BE2C (cell line): ENCODE measurements at regions not wholly inside any gene's neighbourhood (a gene's known extent, or its start where the extent isn't known, plus 50 kb on each side); places are given as distances from the start of the nearest gene placed in this dataset.

ENCODE experiments used
- DNase-seq: peaks from one replicate; pipeline ENCODE4 v3.0.0-alpha.2; 2020
- H3K27me3 ChIP-seq: fragments of 250-450 bp; sonication (Bioruptor Pico); 2 replicates; pipeline ENCODE4 v1.5.1; 2020; ENCODE audit warnings: mild to moderate bottlenecking
- H3K36me3 ChIP-seq: fragments of 250-450 bp; sonication (Bioruptor Pico); 2 replicates; pipeline ENCODE4 v1.5.1; 2020; ENCODE audit warnings: mild to moderate bottlenecking
- H3K4me1 ChIP-seq: fragments of 250-450 bp; sonication (Bioruptor Pico); 2 replicates; pipeline ENCODE4 v1.5.1; 2020
- H3K4me3 ChIP-seq: 2 replicates; pipeline ENCODE4 v1.5.1; 2011; ENCODE audit warnings: low read depth, low read length
- H3K9me3 ChIP-seq: fragments of 250-450 bp; sonication (Bioruptor Pico); 2 replicates; pipeline ENCODE4 v1.5.1; 2020
- TF ChIP-seq, protein P1 (sequence below): IDR thresholded peaks from 2 replicates; pipeline ENCODE4 v1.5.1; 2012; ENCODE audit warnings: mild to moderate bottlenecking, low read depth, low read length

DNA sequence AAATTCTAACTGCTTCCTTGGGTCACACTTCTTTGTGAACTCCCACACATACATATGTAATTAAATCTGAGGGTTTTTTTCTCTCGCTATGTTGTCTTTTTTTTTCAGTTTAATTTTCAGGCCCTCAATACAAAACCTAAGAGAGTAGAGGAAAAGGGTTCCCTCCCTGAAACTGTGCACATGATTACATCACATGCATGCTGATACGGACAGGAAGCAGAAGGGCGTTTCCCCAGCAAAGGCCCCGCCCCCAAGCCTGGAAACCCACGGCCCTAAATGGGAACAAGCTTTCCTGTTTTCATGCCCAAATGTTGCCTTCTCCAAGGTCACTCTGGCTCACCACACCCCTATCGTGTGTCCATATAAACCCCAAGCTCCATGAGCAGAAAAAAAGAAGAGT, 115.4 kb downstream of the TEX36 start:
- DNase-seq: no peak
- TF ChIP-seq, protein P1, sequence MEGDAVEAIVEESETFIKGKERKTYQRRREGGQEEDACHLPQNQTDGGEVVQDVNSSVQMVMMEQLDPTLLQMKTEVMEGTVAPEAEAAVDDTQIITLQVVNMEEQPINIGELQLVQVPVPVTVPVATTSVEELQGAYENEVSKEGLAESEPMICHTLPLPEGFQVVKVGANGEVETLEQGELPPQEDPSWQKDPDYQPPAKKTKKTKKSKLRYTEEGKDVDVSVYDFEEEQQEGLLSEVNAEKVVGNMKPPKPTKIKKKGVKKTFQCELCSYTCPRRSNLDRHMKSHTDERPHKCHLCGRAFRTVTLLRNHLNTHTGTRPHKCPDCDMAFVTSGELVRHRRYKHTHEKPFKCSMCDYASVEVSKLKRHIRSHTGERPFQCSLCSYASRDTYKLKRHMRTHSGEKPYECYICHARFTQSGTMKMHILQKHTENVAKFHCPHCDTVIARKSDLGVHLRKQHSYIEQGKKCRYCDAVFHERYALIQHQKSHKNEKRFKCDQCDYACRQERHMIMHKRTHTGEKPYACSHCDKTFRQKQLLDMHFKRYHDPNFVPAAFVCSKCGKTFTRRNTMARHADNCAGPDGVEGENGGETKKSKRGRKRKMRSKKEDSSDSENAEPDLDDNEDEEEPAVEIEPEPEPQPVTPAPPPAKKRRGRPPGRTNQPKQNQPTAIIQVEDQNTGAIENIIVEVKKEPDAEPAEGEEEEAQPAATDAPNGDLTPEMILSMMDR: no peak
- Histone ChIP-seq H3K36me3 (no peaks in the 10 kb centered on the region), H3K4me1 (no peaks in the 10 kb centered on the region), H3K27me3 (no peaks in the 10 kb centered on the region), H3K9me3 (no peaks in the 10 kb centered on the region), H3K4me3 (peak overlapping the region; percentile 30)

DNA sequence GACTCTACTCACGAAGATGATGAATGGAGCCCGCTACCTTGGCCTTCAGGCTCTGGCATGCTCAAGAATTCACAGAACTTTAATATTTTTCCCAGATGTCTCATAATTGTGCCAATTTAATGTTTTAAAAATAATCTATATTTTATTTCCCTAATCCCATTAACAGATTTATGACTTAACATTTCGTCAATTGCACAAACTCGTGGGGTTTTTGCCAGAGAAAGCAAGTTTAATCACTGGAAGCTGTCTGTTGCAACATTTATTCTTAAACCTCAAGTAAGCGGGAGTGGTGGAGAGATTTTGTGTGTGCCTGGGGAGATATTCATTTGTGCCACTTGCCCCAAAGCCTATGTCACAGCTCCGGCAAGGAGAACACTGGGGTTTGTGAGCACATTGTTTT, 117.9 kb downstream of the TEX36 start:
- no peak overlapping the region for H3K4me3 ChIP-seq
- no peaks in the 10 kb centered on the region for H3K9me3 ChIP-seq
- TF ChIP-seq, protein P1: no peak
- DNase-seq: no peak
- no peaks in the 10 kb centered on the region for H3K27me3 ChIP-seq
- H3K36me3 ChIP-seq: no peaks in the 10 kb centered on the region
- no peaks in the 10 kb centered on the region for H3K4me1 ChIP-seq

DNA sequence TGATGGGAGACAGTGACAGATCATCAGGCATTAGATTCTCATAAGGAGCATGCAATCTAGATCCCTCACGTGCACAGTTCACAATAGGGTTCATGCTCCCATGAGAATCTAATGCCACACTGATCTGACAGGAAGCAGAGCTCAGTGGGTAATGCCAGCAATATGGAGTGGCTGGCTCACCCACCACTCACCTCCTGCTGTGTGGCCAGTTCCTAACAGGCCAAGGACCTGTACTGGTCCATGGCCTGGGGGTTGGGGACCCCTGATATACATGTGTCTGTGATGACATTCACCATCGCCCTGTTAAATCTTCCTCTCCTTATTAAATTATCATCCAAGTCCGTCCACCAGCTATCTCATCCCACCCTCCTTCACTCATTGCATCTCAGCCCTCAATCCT, 118.4 kb downstream of the TEX36 start:
- no peaks in the 10 kb centered on the region for H3K9me3 ChIP-seq
- no peak for DNase-seq
- TF ChIP-seq, protein P1: no peak
- no peak overlapping the region for H3K4me3 ChIP-seq
- H3K36me3 ChIP-seq: no peaks in the 10 kb centered on the region
- no peaks in the 10 kb centered on the region for H3K4me1 ChIP-seq
- H3K27me3 ChIP-seq: no peaks in the 10 kb centered on the region

DNA sequence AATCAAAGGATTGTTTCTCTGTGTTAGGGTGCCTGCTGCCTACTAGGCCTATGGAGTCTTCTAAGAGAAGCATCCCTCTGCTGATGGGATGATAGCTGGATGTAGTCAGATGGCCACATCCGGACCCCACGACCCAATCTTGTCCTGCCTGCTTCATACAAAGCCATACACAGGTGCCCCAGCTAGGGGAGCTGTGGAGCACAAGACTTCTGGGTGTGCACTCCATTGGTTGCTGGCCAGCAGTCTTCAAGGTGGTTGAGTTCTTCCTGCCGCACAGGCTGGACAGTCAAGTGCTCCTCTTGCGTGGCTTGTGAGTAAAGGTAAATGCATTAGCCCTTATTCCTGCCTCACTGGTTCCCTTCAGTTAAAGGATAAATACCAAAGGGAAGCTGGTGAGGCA, 120.2 kb downstream of the TEX36 start:
- Histone ChIP-seq H3K9me3 (no peaks in the 10 kb centered on the region), H3K36me3 (no peaks in the 10 kb centered on the region), H3K4me3 (no peak overlapping the region), H3K4me1 (no peaks in the 10 kb centered on the region), H3K27me3 (0 out of 2 replicates have a peak, but pooled peaks cover 2% of the 10 kb centered on the region)
- DNase-seq: no peak
- TF ChIP-seq, protein P1: peak; percentile 10; the same call in 1 of the 2 replicates

DNA sequence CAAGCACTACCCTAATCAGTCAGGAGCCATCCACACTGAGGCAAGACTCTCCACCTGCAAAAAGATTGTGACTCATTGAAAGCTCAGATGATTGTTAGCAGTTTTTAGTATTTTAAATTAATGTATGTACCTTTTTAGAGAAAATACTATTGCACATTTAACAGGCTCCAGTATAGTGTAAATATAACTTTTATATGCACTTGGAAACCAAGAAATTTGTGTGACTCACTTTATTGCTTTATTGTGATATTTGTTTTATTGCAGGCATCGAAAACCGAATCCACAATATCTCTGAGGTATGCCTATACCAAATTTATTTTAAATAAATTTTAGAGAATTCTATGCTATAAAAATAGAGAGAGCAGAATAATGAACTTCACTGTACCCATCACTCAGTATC, 122.0 kb downstream of the TEX36 start:
- DNase-seq: no peak
- no peaks in the 10 kb centered on the region for H3K36me3 ChIP-seq
- TF ChIP-seq, protein P1: no peak
- 0 out of 2 replicates have a peak, but pooled peaks cover 2% of the 10 kb centered on the region for H3K27me3 ChIP-seq
- H3K4me1 ChIP-seq: no peaks in the 10 kb centered on the region
- no peak overlapping the region for H3K4me3 ChIP-seq
- H3K9me3 ChIP-seq: no peaks in the 10 kb centered on the region

DNA sequence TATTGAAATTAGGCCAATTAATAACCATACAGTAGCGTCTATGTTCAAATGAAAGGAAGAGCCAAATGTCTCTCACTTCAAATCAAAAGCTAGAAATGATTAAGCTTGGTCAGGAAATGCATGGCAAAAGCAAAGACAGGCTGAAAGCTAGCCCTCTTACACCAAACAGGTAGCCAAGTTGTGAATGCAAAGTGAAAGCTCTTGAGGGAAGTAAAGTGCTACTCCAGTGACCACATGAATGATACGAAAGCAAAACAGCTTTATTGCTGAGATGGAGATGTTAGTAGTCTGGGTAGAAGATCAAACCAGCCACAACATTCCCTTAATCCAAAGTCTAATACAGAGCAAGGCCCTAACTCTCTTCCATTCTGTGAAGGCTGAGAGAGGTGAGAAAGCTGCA, 123.8 kb downstream of the TEX36 start:
- 0 out of 2 replicates have a peak, but pooled peaks cover 2% of the 10 kb centered on the region for H3K27me3 ChIP-seq
- H3K4me3 ChIP-seq: no peak overlapping the region
- DNase-seq: no peak
- no peaks in the 10 kb centered on the region for H3K9me3 ChIP-seq
- H3K4me1 ChIP-seq: no peaks in the 10 kb centered on the region
- no peaks in the 10 kb centered on the region for H3K36me3 ChIP-seq
- TF ChIP-seq, protein P1: no peak
